Myocyte (in vitro differentiated cells): ENCODE measurements at regions not wholly inside any gene's neighbourhood (a gene's known extent, or its start where the extent isn't known, plus 50 kb on each side); places are given as distances from the start of the nearest gene placed in this dataset.
A peak's percentile ranks its signal among the peaks of the same experiment; 100 is the strongest.

Experiments
- DNase-seq: peaks from one replicate; pipeline ENCODE4 v3.0.0-alpha.2; 2012; ENCODE audit warnings: low read depth

- no peak for DNase-seq
These were observed 832.1 kb upstream of the INTU start for GRCh38 chr4:126800575-126801141.

- DNase-seq, result no peak
These were observed 825.6 kb upstream of the INTU start for GRCh38 chr4:126807132-126807531.

GRCh38 chr4:126812076-126812475, 820.7 kb upstream of the INTU start:
- DNase-seq, result no peak

- no peak for DNase-seq
These were observed 812.1 kb upstream of the INTU start for GRCh38 chr4:126820631-126821030.

- DNase-seq, result no peak
These were observed 811.6 kb upstream of the INTU start for GRCh38 chr4:126821152-126821551.

GRCh38 chr4:126825083-126825482, 807.7 kb upstream of the INTU start:
- no peak for DNase-seq

GRCh38 chr4:126827669-126828068, 805.1 kb upstream of the INTU start:
- no peak for DNase-seq

- DNase-seq, result no peak
These were observed 797.9 kb upstream of the INTU start for GRCh38 chr4:126834854-126835253.

- DNase-seq, result peak; percentile 26
These were observed 793.6 kb upstream of the INTU start for GRCh38 chr4:126838941-126839679.

- DNase-seq, result no peak
These were observed 789.2 kb upstream of the INTU start for GRCh38 chr4:126843492-126844067.

GRCh38 chr4:126850286-126850685, 782.5 kb upstream of the INTU start:
- DNase-seq, result peak; percentile 94

- DNase-seq, result peak; percentile 28
These were observed 781.4 kb upstream of the INTU start for GRCh38 chr4:126851391-126851790.

- no peak for DNase-seq
These were observed 779.0 kb upstream of the INTU start for GRCh38 chr4:126853715-126854114.

- no peak for DNase-seq
These were observed 775.9 kb upstream of the INTU start for GRCh38 chr4:126856906-126857305.

- DNase-seq, result no peak
These were observed 773.4 kb upstream of the INTU start for GRCh38 chr4:126859314-126859713.

- DNase-seq, result no peak
These were observed 772.9 kb upstream of the INTU start for GRCh38 chr4:126859872-126860271.

GRCh38 chr4:126860308-126860707, 772.4 kb upstream of the INTU start:
- no peak for DNase-seq

- no peak for DNase-seq
These were observed 762.8 kb upstream of the INTU start for GRCh38 chr4:126869967-126870366.

GRCh38 chr4:126871810-126872209, 760.9 kb upstream of the INTU start:
- no peak for DNase-seq

- no peak for DNase-seq
These were observed 758.2 kb upstream of the INTU start for GRCh38 chr4:126874533-126874932.

GRCh38 chr4:126888968-126889367, 743.8 kb upstream of the INTU start:
- DNase-seq, result no peak

GRCh38 chr4:126890383-126890782, 742.4 kb upstream of the INTU start:
- DNase-seq, result no peak

- no peak for DNase-seq
These were observed 741.8 kb upstream of the INTU start for GRCh38 chr4:126890994-126891393.
